ENCODE measurements at regions not wholly inside any gene's neighbourhood (a gene's known extent, or its start where the extent isn't known, plus 50 kb on each side); places are given as distances from the start of the nearest gene placed in this dataset.

DNA sequence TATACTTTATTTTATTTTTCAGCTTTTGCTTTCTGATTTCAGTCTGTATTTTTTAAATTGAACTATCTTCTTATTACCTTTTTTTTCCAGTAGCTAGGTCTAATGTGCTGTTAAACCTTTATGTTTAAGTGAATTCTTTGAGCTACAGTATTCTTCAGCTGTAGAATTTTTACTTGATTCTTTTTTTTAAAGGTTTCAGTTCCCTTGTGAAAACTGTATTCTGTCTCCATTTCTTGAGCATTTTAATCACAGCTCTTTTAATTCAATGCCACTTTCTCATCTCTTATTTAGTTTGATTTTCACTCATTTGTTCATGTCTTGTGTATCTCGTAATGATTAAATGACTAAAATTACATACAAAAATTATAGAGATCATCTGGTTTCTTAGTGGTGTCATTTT, 233.8 kb downstream of the MTRR start:
- no peak for TF ChIP-seq FOXA1 (IDR thresholded peaks at IDR 0.05)
- no peak for TF ChIP-seq FOXA1 (CRISPR knock-in tag; IDR thresholded peaks at IDR 0.05)
- TF ChIP-seq SIN3A (IDR thresholded peaks at IDR 0.05; ENCODE audit: borderline replicate concordance, low read depth, low read length) = no peak
- no peak for TF ChIP-seq ZFYVE20 (CRISPR knock-in tag; IDR thresholded peaks at IDR 0.05; ENCODE audit: borderline replicate concordance, low read depth)
- no peak for TF ChIP-seq ZNF251 (CRISPR knock-in tag; IDR thresholded peaks at IDR 0.05)
